GM21447 (cell line): ENCODE measurements at regions not wholly inside any gene's neighbourhood (a gene's known extent, or its start where the extent isn't known, plus 50 kb on each side); places are given as distances from the start of the nearest gene placed in this dataset.

Experiments
- ATAC-seq: cut with Tn5 transposase; IDR thresholded peaks from one replicate; pipeline ENCODE4 v1.9.1; 2021; ENCODE audit not compliant: unreplicated experiment

DNA sequence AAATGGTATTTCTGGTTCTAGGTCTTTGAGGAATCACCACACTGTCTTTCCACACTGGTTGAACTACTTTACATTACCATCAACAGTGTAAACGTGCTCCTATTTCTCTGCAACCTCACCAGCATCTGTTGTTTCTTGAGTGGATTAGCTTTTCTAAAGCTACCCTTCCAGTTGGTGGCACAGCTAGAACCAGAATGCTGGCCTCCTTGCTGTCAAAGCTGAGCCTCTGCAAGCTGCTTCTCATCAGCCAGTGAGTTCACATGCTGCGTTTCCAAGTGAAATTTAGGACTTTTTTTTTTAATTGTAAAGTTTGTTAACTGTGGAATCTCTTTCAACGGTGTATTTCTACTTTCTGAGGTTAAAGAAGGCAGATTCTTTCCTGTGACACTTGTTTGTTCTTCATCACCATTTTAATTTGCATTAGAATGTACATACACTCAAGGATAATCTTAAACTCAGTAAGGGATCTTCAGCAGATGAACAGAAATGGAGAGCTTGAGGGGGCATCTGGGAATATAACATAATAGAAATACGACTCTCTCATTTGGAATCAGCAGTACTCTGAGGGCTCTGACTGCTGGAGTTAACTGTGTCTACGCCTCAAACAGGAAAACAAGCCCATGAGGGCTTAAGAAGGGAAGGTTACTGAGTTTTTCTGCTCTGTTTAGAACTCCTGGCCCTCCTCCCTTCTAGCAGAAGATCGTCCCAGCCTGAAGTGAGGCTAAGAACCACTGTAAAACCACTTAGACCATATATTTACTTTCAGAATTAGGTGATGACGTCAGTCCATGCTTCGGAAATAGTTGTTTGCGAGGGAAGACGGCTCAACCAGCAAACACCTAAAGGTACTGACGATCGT lies 148.4 kb upstream of the FAM20A start:
- ATAC-seq, result no peak

DNA sequence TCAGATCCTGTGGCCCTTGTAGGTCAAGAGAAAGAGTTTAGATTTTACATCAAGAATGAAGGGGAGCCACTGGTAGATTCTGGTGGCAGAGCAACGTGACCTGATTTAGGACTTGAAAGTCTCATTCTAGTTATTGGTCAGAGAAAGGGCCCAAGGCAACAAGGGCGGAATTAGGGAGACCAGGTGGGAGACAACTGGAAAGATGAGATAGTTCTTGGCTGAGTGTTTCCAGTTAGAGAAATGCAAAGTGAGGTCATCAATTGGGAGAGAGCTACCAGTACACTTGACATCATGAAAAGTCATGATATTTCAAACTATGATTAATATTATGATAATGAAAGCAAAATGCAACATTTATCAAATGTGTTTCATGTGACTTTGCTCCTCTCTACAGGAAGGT lies 147.2 kb upstream of the FAM20A start:
- ATAC-seq, result no peak

DNA sequence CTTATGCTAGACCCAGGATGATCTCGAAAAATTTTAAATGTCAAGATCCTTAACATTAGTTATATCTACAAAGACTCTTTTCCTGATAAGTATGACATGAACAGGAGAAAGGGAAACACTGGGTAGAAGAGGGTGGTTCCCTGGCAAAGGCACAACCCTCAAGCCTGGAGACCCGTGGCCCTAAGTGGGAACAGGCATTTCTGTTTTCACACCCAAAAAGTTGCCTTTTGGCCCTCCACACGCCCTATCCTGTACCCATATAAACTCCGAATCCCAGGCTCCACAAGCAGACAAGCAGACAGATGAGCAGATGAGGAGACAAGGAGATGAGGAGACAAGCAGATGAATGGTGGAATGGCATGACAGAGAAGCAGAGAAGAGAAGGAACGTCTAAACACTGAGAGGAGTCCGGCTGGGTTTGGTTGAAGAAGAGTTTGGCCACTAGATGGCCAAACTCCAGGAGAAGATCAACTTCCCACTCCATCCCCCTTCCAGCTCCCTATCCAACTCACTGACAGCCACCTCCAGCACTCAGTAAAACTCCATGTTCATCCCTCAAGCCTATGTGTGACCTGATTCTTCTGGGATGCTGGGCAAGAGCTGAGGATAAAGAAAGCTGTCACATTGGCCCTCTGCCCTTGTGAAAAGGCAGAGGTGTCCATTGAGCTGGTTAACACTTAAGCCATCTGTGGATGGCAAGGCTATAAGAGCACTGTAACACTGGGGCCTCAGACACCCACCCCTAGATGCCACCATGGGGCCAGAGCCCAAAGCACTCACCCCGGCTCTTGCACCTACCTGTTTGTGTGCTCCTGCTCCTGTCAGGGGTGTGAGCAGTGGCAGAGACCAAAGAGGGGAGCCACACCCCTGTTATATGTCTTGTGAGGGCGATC lies 139.6 kb upstream of the FAM20A start:
- no peak for ATAC-seq

DNA sequence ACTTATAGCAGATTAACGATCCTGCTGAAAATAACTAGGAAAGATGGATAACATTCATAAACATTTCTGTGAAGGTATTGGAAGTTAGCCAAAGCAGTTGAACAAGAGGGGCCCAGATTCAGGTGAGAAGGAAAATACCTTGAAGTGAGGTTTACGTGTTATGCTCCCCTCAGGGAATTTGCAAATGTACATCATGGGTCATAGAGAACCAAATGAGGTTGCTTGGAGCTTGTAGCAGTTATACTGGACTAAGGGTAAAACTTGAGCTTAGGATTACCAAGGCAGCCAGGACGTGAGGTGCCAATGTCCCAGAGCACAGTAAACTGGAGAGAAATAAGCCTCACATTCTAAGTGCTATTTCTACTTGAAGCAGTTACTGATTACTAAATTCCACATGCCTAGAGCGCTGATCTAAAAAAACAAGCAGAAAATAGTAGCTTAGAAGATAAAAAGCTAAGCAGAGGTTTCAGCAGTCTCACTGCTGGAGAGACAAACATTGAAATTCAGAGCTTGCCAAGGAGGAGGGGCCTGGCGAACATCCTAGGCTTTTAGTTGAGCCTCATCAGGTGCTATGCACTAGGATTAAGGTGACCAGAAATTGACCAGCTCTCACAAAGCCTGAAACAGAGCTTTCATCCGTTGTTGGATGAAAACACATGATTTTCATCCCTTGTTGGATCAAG lies 136.7 kb upstream of the FAM20A start:
- ATAC-seq, result no peak

DNA sequence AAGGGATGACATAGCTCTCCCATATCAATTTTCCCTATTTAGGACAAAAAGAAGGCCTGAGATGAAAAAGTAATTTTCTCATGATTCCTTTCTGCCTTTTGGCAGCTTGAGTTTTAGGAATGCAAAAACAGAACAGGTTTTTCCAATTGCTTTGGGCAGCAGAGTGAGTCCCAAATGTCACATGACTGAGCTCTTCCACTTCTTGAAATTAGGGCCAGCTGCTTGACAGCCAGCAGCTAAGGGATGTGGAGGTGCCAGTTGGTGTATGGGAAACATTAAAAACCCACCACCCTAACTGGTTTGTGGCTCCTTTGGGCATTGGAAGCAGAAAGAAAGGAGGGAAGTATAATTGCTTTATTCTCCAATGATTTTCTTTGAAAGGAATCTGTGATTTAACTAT lies 133.8 kb upstream of the FAM20A start:
- ATAC-seq, result no peak

DNA sequence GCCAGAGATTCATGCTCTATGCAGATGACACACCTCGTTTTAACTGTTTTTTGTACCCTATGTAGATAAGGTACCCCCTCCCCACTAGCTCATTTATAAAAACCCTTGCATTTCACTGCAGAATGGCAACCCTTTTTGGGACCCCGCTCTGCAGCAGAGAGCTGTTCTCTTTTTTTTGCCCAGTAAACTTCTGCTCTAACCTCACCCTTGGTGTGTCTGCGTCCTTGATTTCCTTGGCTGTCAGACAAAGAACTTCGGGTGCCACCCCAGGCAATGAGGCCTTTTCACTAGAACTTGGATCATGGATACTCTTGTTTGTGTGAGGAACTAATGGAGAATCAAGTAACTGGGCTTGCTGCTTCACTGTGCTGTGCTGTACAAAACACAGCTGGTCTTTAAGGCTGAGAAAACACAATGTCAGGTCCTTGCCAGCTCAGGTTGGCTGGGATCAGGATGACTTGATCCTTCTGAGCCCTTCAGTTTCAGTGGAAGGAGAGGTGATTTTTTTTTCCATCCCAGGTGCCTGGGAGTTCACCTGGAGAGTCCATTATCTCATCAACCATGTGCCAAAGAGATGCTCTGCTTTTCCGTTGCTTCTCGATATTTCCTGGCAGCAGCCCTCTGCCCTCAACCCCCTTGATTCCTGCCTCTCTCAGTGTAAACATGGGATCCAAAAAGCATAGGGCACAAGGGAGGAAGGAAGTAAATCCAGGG lies 133.2 kb upstream of the FAM20A start:
- ATAC-seq, result no peak

DNA sequence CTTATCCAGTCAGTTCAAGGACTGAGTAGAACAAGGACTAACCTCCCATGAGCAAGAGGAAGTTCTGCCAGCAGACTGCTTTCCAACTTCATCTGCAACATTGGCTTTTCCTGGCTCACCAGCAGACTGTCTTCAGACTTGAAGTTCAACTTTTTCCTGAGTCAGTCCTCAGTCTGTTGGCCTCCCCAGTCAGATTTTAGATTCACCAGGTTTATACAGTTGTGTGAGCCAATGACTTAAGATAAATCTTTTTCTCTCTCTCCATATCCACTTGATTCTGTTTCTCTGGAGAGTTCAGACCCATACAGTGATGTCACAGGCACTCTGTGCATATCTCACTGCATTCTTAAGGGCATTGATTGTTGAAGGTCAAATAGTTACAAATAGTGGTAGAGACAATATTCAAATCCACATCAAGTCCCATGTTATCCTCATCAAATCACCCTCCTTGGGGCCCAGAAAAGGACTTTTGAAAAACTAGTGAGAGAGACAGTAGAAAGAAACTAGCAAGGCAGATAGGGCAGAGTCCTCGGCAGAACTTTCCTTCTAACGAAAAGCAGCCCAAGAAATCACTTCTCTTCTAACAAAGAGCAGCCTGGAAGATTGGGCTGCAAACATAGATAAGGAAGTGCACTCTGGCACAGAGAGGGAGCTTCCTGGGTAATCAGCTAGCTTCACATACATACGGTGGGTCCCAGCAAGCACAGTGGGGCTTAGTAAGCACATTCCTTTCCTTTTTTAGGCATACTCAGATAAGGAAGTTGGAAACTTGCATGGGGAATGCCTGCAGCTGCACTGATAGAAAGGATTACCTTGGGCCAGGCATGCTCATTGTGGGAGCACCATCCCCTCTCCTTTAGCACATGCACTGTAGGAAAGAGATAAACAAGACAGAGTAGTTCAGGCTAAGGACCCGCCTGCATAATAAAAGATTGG lies 132.3 kb upstream of the FAM20A start:
- no peak for ATAC-seq

DNA sequence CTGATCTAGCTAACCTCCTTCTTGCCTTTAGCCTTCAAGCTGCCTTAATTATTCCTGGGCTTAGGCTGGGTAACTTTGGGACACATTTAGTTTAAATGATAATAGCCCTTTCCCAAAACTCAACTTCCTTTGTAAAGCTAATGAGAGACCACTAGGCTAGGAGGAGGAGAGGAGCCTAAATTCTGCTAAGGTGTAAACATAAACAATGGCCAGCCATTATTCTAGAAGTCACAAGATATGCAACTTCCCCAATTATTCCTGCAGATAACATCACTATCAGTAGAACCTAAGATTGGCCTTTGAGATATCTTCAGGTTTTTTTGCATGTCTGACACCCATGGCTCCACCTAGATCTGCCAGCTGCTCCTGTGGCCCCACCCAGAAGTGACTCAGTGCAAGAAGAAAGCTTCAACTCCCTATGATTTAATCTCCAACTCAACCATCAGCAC lies 131.2 kb upstream of the FAM20A start:
- no peak for ATAC-seq

DNA sequence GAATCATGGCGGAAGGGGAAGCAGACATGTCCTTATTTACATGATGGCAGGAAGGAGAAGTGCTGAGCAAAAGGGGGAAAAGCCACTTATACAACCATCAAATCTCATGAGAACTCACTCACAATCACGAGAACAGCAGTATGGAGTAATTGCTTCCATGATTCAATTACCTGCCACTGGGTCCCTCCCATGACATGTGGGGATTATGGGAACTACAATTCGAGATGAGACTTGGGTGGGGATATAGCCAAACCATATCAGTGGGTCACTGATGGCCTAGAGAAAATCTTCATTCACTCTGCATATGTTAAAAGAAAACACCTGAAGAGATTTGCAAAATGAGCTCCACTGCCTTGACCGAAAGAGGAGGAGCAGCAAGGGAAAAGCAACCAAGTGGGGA lies 130.3 kb upstream of the FAM20A start:
- ATAC-seq, result no peak

DNA sequence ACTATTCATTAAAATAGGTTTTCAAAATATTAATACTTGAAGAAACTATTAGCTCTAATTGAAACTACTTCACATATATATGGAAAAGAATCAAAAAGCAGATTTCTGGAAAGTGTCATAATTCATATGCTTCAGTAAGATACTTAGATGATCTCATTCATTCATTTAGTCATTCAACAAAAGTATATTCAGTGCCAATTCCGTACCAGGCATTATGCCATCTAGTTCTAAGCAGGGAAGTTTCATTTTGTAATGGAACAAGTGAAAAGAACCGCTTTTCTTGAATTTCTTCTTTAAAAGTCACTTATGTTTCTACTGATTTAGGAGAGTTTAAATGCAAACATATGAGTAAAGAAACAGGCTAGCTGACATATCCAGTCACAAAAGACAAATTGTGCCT lies 118.3 kb upstream of the FAM20A start:
- ATAC-seq, result no peak

DNA sequence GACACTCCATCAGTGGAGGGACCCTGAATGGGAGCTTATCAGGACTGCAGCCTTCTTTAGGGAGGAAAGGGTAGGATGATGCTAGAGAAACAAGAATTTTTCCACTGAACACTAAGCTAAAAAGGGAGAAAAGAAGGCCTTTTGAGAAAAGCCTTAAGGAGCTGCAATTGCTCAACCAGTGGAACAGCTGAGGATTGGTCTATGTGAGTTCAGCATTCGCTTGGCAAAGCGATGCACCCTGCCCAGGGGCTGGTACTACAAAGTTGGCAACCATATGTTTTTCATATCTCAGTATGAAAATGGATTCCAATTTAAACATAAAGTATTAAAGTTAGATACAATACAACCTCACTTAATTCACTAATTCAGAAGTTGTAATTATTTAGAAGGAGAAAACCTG lies 117.8 kb upstream of the FAM20A start:
- ATAC-seq, result no peak

DNA sequence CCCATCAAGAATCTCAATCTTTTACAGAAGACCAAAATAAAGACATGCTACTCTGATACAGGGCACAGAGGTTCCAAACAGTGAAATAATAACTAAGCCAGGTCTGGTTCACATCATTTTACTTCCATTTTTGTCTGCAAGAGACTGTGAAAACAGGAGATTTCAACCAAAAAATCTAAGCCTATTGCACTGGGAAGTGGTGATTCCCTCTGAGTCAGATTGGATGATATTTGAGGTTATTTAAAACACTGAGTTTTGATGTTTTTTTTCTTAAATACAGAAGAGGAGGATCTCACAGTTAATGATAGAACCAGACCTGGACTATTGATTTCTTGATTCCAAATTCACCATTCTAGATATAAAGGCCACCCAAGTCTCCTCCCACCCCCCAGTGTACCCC lies 117.3 kb upstream of the FAM20A start:
- ATAC-seq, result no peak

DNA sequence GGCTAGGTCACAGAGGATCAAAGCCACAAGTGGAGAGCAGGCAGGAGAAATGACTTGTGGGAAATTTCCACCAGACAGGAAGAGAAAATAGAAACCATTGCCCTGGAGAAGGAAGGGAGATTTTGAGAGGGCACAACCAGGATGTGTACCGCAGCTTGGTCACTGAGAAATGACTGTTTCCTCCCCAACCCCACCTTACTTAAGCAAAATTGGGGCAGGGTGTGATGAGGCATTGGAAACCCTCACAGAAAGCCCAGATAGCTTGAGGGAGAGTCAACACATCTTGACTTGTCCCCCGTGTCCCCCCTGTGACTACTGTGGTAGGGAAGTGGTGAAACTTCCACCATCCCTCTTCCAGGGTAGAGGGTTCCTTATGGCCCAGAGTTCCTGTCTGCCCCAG lies 113.5 kb upstream of the FAM20A start:
- no peak for ATAC-seq

DNA sequence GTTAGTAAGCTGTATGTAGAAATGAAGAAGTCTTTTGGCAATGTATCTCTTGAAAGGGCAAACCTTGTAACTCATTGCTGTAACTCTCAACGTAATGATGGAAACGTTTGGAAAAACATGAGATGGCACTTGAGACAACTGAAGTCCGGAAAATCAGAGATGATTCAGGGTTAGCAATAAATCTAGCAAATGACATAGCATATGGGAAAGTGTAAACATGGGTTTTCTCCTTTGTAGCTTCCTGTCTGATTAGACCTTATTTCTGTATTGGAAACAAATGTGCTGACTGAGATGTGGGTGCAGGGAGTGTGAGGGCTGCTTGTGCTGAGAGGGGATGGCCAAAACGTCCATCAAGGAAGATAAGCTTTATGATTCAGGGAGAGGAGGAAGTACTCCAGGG lies 110.7 kb upstream of the FAM20A start:
- no peak for ATAC-seq

DNA sequence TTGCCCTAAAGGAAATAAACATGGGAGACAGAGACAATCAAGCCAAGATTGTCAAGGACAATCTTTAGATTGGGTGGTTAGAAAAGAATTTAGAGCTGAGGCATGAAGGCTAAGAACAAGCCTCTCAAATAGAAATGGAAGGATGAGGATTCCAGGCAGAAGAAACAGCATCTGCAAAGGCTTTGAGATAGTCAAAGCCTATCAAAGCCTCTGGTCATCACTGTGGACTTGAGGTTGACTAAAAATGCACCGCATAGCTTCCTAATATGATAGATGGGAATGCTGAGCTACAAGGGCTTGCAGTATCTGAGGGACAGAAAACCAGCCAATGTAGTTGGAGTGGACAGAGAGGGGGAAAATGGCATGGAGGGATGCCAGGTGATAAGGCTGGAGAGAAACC lies 109.8 kb upstream of the FAM20A start:
- ATAC-seq, result no peak

DNA sequence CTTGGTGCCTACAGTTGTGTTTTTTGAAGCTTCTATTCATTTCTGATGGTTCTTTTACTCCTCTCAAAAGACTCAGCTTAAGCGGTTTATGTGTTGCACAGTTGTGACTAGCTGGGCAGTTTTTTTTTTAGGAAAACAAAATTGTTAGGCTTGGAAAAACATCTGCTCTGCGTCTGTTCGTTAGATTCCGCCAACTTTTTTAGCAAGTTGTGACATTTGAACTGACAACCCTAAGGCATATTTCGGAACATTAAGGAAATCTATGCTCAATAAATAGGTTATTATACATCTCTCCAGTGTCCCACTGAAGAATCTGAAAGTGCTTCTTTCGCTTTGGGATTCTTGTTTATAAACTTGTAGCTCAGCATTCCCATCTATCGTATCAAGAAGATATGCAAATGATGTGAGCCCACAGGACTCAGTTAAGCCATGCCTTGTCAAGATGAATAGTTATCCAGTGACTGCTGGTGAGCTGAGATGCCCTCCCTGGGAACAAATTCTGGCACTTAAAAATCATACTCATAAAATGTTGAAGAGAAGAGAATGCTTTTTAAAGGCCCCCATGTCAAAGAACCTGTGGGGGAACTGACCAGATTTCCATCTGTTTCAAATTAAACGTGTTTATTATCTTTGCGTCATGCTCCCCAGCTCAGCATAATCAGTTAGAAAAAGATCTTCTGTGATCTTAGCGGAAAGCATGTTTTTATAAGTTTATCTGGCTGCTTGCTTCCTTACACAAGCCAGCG lies 109.0 kb upstream of the FAM20A start:
- ATAC-seq, result no peak

DNA sequence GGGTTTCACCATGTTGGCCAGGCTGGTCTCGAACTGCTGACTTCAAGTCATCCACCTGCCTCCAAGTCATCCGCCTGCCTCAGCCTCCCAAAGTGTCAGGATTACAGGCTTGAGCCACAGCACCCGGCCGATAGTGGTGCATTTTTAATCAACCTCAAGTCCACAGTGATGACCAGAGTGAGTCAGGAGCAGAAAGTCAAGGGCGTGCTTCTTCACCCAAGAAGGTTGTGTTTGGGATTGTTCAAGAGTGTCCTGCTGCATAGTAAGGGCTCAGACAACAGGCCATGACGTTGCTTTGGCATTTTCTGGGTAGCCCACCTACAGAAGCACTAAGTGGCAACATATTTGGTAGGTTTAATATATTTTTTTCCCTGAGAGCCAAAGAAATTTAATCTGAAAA lies 108.3 kb upstream of the FAM20A start:
- no peak for ATAC-seq

DNA sequence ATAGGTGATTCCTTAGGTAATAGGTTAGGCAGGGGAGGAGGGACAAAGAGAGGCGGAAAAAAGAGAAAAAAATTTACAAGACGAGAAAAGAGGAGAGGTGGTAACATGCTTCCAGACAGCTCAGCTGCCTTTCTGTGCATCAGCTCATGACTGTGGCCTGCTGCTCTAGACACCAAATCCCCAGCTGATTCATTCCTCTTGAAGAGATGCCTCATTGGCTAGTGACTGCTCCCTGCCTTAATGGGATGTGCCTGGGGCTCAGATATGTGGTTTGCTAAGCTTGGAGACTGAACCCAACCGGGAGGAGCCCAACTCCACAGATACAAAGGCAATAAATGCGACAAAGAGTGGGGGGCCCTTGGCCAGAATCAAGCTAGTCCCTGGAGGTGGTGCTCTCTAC lies 105.9 kb upstream of the FAM20A start:
- ATAC-seq, result no peak

DNA sequence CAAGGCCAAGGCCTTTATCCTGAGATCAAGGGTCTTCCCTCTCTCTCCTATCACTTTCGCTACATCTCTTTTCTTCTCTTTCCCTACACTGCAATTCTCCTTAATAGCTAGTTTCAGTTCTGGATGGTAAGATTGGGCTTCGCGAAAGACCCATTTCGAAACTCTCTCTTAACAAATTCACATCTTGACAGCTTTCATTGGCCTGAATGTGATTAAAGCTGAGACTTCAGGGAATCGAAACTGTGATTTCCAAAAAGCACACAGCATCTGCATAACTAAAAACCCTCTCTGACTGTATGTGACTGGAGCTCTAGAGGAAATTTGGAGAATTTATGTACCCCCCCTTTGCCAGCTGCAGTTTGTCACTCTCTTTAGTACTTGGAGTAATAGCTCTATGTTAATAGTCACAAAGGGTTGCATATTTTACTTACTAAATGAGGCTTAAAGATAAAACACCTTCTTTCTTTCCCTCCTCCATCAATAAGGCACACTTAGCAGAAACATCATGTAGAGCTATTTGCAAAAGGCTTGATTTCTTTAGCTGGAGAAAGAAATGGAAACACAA lies 105.3 kb upstream of the FAM20A start:
- ATAC-seq, result no peak
